PC-3 (cell line): ENCODE measurements at regions not wholly inside any gene's neighbourhood (a gene's known extent, or its start where the extent isn't known, plus 50 kb on each side); places are given as distances from the start of the nearest gene placed in this dataset.

Experiments
- ATAC-seq: fragments of 200-7000 bp; cut with Tn5 transposase; 2 replicates; pipeline ENCODE4 v1.9.1; 2020; ENCODE audit warnings: mild to moderate bottlenecking, moderate library complexity
- BruUV-seq: library from RNA; stranded (reverse); fragments of 400-500 nt; replicated peaks from 2 replicates; lab custom pipeline; 2021; lab: Mats Ljungman, UMichigan
- CTCF ChIA-PET: fragments of 300-600 bp; sonication (Branson Sonifier 250); formaldehyde crosslinking; loops from one replicate; lab custom pipeline; 2022; ENCODE audit warnings: antibody characterized with exemption; lab: Charles Lee
- POLR2A ChIA-PET: fragments of 300-600 bp; sonication (Branson Sonifier 250); formaldehyde crosslinking; loops from one replicate; lab custom pipeline; 2022; ENCODE audit warnings: antibody characterized with exemption; ENCODE audit not compliant: unreplicated experiment; lab: Charles Lee
- DNase-seq: peaks from one replicate; pipeline ENCODE4 v3.0.0-alpha.2; 2015
- H2AFZ ChIP-seq: fragments of 300-600 bp; sonication (generic); 2 replicates; pipeline ENCODE4 v1.6.0; 2016; ENCODE audit warnings: antibody characterized with exemption, low read length
- H3F3A ChIP-seq: fragments of 300-600 bp; sonication (generic); one replicate; pipeline ENCODE4 v1.6.0; 2017; ENCODE audit warnings: antibody characterized with exemption, low read length, control low read depth, mild to moderate bottlenecking; ENCODE audit not compliant: unreplicated experiment
- H3K27ac ChIP-seq: fragments of 300-600 bp; sonication (generic); 2 replicates; pipeline ENCODE4 v1.5.1; 2016; ENCODE audit warnings: mild to moderate bottlenecking, low read length
- H3K27me3 ChIP-seq: fragments of 300-600 bp; sonication (generic); 2 replicates; pipeline ENCODE4 v1.6.1; 2016; ENCODE audit warnings: low read length, mixed read lengths
- H3K36me3 ChIP-seq: fragments of 300-600 bp; sonication (generic); 2 replicates; pipeline ENCODE4 v1.6.1; 2016; ENCODE audit warnings: low read depth, mixed run types, low read length, mixed read lengths
- H3K4me1 ChIP-seq: fragments of 300-600 bp; sonication (generic); 2 replicates; pipeline ENCODE4 v1.5.1; 2016; ENCODE audit warnings: low read length; ENCODE audit not compliant: insufficient read depth
- H3K4me2 ChIP-seq: fragments of 300-600 bp; sonication (generic); 2 replicates; pipeline ENCODE4 v1.6.0; 2016; ENCODE audit warnings: low read length
- H3K4me3 ChIP-seq: fragments of 300-600 bp; sonication (generic); 2 replicates; pipeline ENCODE4 v1.5.1; 2016; ENCODE audit warnings: mild to moderate bottlenecking, low read length, mixed read lengths
- H3K79me2 ChIP-seq: fragments of 300-600 bp; sonication (generic); 2 replicates; pipeline ENCODE4 v1.6.1; 2017; ENCODE audit warnings: low read length, mixed read lengths
- H3K9ac ChIP-seq: fragments of 300-600 bp; sonication (generic); 2 replicates; pipeline ENCODE4 v1.6.0; 2016; ENCODE audit warnings: mild to moderate bottlenecking, low read length
- H3K9me2 ChIP-seq: fragments of 300-600 bp; sonication (generic); replicated peaks from 2 replicates; pipeline ENCODE4 v1.6.1; 2016; ENCODE audit warnings: mixed run types, low read length, mixed read lengths
- H3K9me3 ChIP-seq: fragments of 300-600 bp; sonication (generic); 2 replicates; pipeline ENCODE4 v1.6.1; 2016; ENCODE audit warnings: low read length, mixed read lengths
- H4K20me1 ChIP-seq: fragments of 300-600 bp; sonication (generic); 2 replicates; pipeline ENCODE4 v1.6.1; 2016; ENCODE audit warnings: low read length, mixed read lengths
- CTCF ChIP-seq: fragments of 300-600 bp; sonication (generic); conservative IDR thresholded peaks from 2 replicates; pipeline ENCODE4 v1.5.1; 2017; ENCODE audit warnings: antibody characterized with exemption, low read depth, mild to moderate bottlenecking, low read length
- EZH2 ChIP-seq: fragments of 300-600 bp; sonication (generic); IDR thresholded peaks from one replicate; pipeline ENCODE4 v1.6.1; 2017; ENCODE audit warnings: antibody characterized with exemption, mild to moderate bottlenecking, low read length; ENCODE audit not compliant: unreplicated experiment
- EZH2phosphoT487 ChIP-seq: fragments of 300-600 bp; sonication (generic); IDR thresholded peaks from 2 replicates; pipeline ENCODE4 v1.6.1; 2018; ENCODE audit warnings: mild to moderate bottlenecking, antibody characterized with exemption, low read length, borderline replicate concordance
- intact Hi-C: fragments of 100-400 bp; cut with micrococcal nuclease; formaldehyde crosslinking; loops from 2 replicates; pipeline ENCODE4 v1.9.0; 2023

DNA sequence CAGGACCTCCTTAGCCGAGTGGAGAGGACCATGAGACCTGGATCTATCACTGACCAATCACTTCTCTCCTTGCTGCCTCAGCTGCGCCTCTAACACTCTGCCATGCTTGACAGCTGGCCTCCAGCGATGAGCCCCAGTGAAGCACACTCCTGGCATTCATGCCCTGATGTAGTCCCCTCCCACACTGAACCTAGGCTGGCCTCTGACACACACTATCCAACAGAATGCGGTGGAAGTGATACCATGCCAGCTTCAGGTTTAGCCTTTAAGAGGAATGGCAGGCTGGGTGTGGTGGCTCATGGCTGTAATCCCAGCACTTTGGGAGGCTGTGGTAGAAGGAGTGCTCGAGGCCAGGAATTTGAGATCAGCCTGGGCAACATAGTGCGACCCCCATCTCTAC is 73.7 kb upstream of the LAPTM4A start:
- Histone ChIP-seq H3K79me2 (no peaks in the 10 kb centered on the region), H3K4me3 (no peak overlapping the region), H3K27ac (no peak overlapping the region), H4K20me1 (no peaks in the 10 kb centered on the region), H2AFZ (no peak overlapping the region), H3K36me3 (no peaks in the 10 kb centered on the region), H3K9me2 (no peaks in the 10 kb centered on the region), H3K27me3 (no peaks in the 10 kb centered on the region), H3K4me1 (peaks cover 8% of the 10 kb centered on the region; the same call in 1 of the 2 replicates), H3K9me3 (no peaks in the 10 kb centered on the region), H3K4me2 (no peak overlapping the region), H3F3A (no peaks in the 10 kb centered on the region), H3K9ac (no peak overlapping the region)
- ChIA-PET CTCF (no interaction called here), POLR2A (no interaction called here)
- TF ChIP-seq CTCF = no peak
- no peak for TF ChIP-seq EZH2
- TF ChIP-seq EZH2phosphoT487 = no peak
- no TSS peak for BruUV-seq
- DNase-seq (no peak), ATAC-seq (no peak)
- intact Hi-C loops = no loop called here

- H3K4me3 ChIP-seq = no peak overlapping the region
- H3F3A ChIP-seq = no peaks in the 10 kb centered on the region
- H3K4me1 ChIP-seq = peaks cover 8% of the 10 kb centered on the region; the same call in 1 of the 2 replicates
- intact Hi-C loops = no loop called here
- no peaks in the 10 kb centered on the region for H3K79me2 ChIP-seq
- TF ChIP-seq CTCF (no peak), EZH2phosphoT487 (no peak), EZH2 (no peak)
- H3K27me3 ChIP-seq = no peaks in the 10 kb centered on the region
- ATAC-seq = no peak
- no peak overlapping the region for H2AFZ ChIP-seq
- ChIA-PET CTCF (no interaction called here), POLR2A (no interaction called here)
- no peak for DNase-seq
- H3K4me2 ChIP-seq = no peak overlapping the region
- H3K9ac ChIP-seq = no peak overlapping the region
- H3K36me3 ChIP-seq = no peaks in the 10 kb centered on the region
- H4K20me1 ChIP-seq = no peaks in the 10 kb centered on the region
- H3K27ac ChIP-seq = no peak overlapping the region
- no TSS peak for BruUV-seq
- no peaks in the 10 kb centered on the region for H3K9me3 ChIP-seq
- H3K9me2 ChIP-seq = no peaks in the 10 kb centered on the region
Measured at GRCh38 chr2:20123871-20124594, 72.6 kb upstream of the LAPTM4A start.

GRCh38 chr2:20122864-20123263 is 71.4 kb upstream of the LAPTM4A start:
- Histone ChIP-seq H3K36me3 (no peaks in the 10 kb centered on the region), H3K27me3 (no peaks in the 10 kb centered on the region), H4K20me1 (no peaks in the 10 kb centered on the region), H3K9me3 (no peaks in the 10 kb centered on the region), H3K4me3 (no peak overlapping the region), H3K4me2 (no peak overlapping the region), H3F3A (no peaks in the 10 kb centered on the region), H3K9ac (no peak overlapping the region), H3K9me2 (no peaks in the 10 kb centered on the region), H3K27ac (no peak overlapping the region), H3K79me2 (no peaks in the 10 kb centered on the region), H3K4me1 (peaks cover 8% of the 10 kb centered on the region; the same call in 1 of the 2 replicates), H2AFZ (no peak overlapping the region)
- DNase-seq (no peak), ATAC-seq (no peak)
- TF ChIP-seq EZH2 (no peak), EZH2phosphoT487 (no peak), CTCF (no peak)
- no TSS peak for BruUV-seq
- ChIA-PET CTCF (no interaction called here), POLR2A (no interaction called here)
- intact Hi-C loops = no loop called here
